A673 (cell line): ENCODE measurements at regions not wholly inside any gene's neighbourhood (a gene's known extent, or its start where the extent isn't known, plus 50 kb on each side); places are given as distances from the start of the nearest gene placed in this dataset.

Experiments
- BruUV-seq: library from RNA; stranded (reverse); fragments of 400-500 nt; replicated peaks from 2 replicates; lab custom pipeline; 2021; lab: Mats Ljungman, UMichigan
- CTCF ChIA-PET: fragments of 300-600 bp; sonication (Branson Sonifier 250); formaldehyde crosslinking; loops from one replicate; lab custom pipeline; 2022; ENCODE audit warnings: antibody characterized with exemption; lab: Charles Lee
- POLR2A ChIA-PET: fragments of 300-600 bp; sonication (Branson Sonifier 250); formaldehyde crosslinking; loops from one replicate; lab custom pipeline; 2022; ENCODE audit warnings: antibody characterized with exemption; ENCODE audit not compliant: low non-redundant PET; lab: Charles Lee
- DNase-seq: peaks from one replicate; pipeline ENCODE4 v3.0.0-alpha.2; 2015; ENCODE audit warnings: low spot score
- H3K27ac ChIP-seq: fragments of 200-600 bp; sonication (generic); 2 replicates; pipeline ENCODE4 v1.5.1; 2016; ENCODE audit warnings: mixed run types, low read depth, mild to moderate bottlenecking, mixed read lengths, antibody characterized with exemption, low read length; ENCODE audit not compliant: poor library complexity, severe bottlenecking
- H3K27me3 ChIP-seq: fragments of 200-600 bp; sonication (generic); replicated peaks from 2 replicates; pipeline ENCODE4 v1.6.1; 2017; ENCODE audit warnings: mixed run types, low read depth, mild to moderate bottlenecking, mixed read lengths, antibody characterized with exemption, low read length; ENCODE audit not compliant: insufficient read depth, poor library complexity
- H3K36me3 ChIP-seq: fragments of 200-600 bp; sonication (generic); 2 replicates; pipeline ENCODE4 v1.6.1; 2016; ENCODE audit warnings: mixed run types, mild to moderate bottlenecking, mixed read lengths, antibody characterized with exemption, low read length; ENCODE audit not compliant: insufficient read depth, poor library complexity, severe bottlenecking
- H3K4me1 ChIP-seq: fragments of 200-600 bp; sonication (generic); 2 replicates; pipeline ENCODE4 v1.6.1; 2017; ENCODE audit warnings: mixed run types, mild to moderate bottlenecking, mixed read lengths, antibody characterized with exemption, low read length; ENCODE audit not compliant: insufficient read depth, poor library complexity, severe bottlenecking
- H3K4me3 ChIP-seq: fragments of 200-600 bp; sonication (generic); 2 replicates; pipeline ENCODE4 v1.5.1; 2016; ENCODE audit warnings: low read depth, mixed run types, mild to moderate bottlenecking, mixed read lengths, low read length; ENCODE audit not compliant: poor library complexity, severe bottlenecking
- H3K9me3 ChIP-seq: fragments of 200-600 bp; sonication (generic); 2 replicates; pipeline ENCODE4 v1.6.1; 2016; ENCODE audit warnings: mixed run types, low read depth, mild to moderate bottlenecking, mixed read lengths, antibody characterized with exemption, low read length; ENCODE audit not compliant: poor library complexity, severe bottlenecking
- CTCF ChIP-seq: fragments of 300-800, 200-600 bp; sonication (generic); conservative IDR thresholded peaks from 2 replicates; pipeline ENCODE4 v1.5.1; 2017; ENCODE audit warnings: low read depth, mild to moderate bottlenecking, antibody characterized with exemption, low read length, moderate library complexity, mixed read lengths
- EZH2 ChIP-seq: fragments of 200-600 bp; sonication (generic); IDR thresholded peaks from 2 replicates; pipeline ENCODE4 v1.6.1; 2017; ENCODE audit warnings: borderline replicate concordance, low read depth, mild to moderate bottlenecking, mixed read lengths, antibody characterized with exemption, low read length; ENCODE audit not compliant: poor library complexity, severe bottlenecking
- intact Hi-C: fragments of 100-400 bp; cut with micrococcal nuclease; formaldehyde crosslinking; loops from one replicate; pipeline ENCODE4 v1.10.0; 2022; ENCODE audit not compliant: unreplicated experiment

GRCh38 chr5:117638581-117638980, 1064.0 kb upstream of the SEMA6A start:
- no peak overlapping the region for H3K27ac ChIP-seq
- intact Hi-C loops = no loop called here
- TF ChIP-seq EZH2 = no peak
- TF ChIP-seq CTCF = no peak

GRCh38 chr5:117633093-117633492, 1058.5 kb upstream of the SEMA6A start:
- Histone ChIP-seq H3K36me3 (no peaks in the 10 kb centered on the region), H3K9me3 (peaks cover 26% of the 10 kb centered on the region), H3K27me3 (no peaks in the 10 kb centered on the region), H3K4me1 (no peaks in the 10 kb centered on the region), H3K4me3 (no peak overlapping the region), H3K27ac (no peak overlapping the region)
- intact Hi-C loops = no loop called here
- BruUV-seq = no TSS peak
- DNase-seq = no peak
- TF ChIP-seq EZH2 = no peak
- no peak for TF ChIP-seq CTCF
- POLR2A ChIA-PET = no interaction called here
- CTCF ChIA-PET = no interaction called here

More at GRCh38 chr5:117638581-117638980, 1064.0 kb upstream of the SEMA6A start:
- H3K36me3 ChIP-seq = no peaks in the 10 kb centered on the region
- H3K27me3 ChIP-seq = no peaks in the 10 kb centered on the region
- DNase-seq = no peak
- H3K4me3 ChIP-seq = no peak overlapping the region
- POLR2A ChIA-PET = no interaction called here
- H3K4me1 ChIP-seq = no peaks in the 10 kb centered on the region
- no TSS peak for BruUV-seq
- peaks cover 3% of the 10 kb centered on the region for H3K9me3 ChIP-seq
- CTCF ChIA-PET = no interaction called here

GRCh38 chr5:117624201-117624600, 1049.6 kb upstream of the SEMA6A start:
- Histone ChIP-seq H3K4me3 (no peak overlapping the region), H3K36me3 (no peaks in the 10 kb centered on the region), H3K27me3 (no peaks in the 10 kb centered on the region), H3K27ac (no peak overlapping the region), H3K9me3 (peaks cover 4% of the 10 kb centered on the region), H3K4me1 (no peaks in the 10 kb centered on the region)
- ChIA-PET POLR2A (no interaction called here), CTCF (no interaction called here)
- intact Hi-C loops = no loop called here
- DNase-seq = no peak
- TF ChIP-seq EZH2 (no peak), CTCF (no peak)
- BruUV-seq = no TSS peak
